Ovary (tissue), 7 donors: ENCODE measurements at regions not wholly inside any gene's neighbourhood (a gene's known extent, or its start where the extent isn't known, plus 50 kb on each side); places are given as distances from the start of the nearest gene placed in this dataset.

ENCODE experiments used
- DNase-seq, 5 donors: peaks; one replicate each; pipeline ENCODE4 v3.0.0-alpha.2; 2019 to 2020
- H3K27ac ChIP-seq, 2 donors: fragments of 200-600 bp; one replicate each; pipeline versions ENCODE4 v1.5.1 to v1.8.0; 2019 to 2022
- H3K27me3 ChIP-seq: fragments of 200-600 bp; one replicate; pipeline ENCODE4 v1.8.0; 2022
- H3K36me3 ChIP-seq: fragments of 200-600 bp; sonication (generic); one replicate; pipeline ENCODE4 v1.5.1; 2019
- H3K4me1 ChIP-seq: one replicate; pipeline ENCODE4 v1.8.1; 2013; ENCODE audit warnings: mild to moderate bottlenecking, moderate library complexity; ENCODE audit not compliant: insufficient read depth
- H3K4me3 ChIP-seq: fragments of 200-600 bp; sonication (generic); one replicate; pipeline ENCODE4 v1.5.1; 2017
- H3K9me3 ChIP-seq, 2 donors: fragments of 200-600 bp in 1 of 2; sonication (generic) in 1 of 2; one replicate each; pipeline versions ENCODE4 v1.5.1 to v1.8.1; 2013 to 2019; ENCODE audit warnings: mild to moderate bottlenecking in 1 of 2, moderate library complexity in 1 of 2
- EP300 ChIP-seq: sonication (generic); formaldehyde crosslinking; IDR thresholded peaks from one replicate; pipeline ENCODE4 v1.6.1; 2017; ENCODE audit warnings: antibody characterized with exemption
- POLR2A ChIP-seq: fragments of 450-650 bp; IDR thresholded peaks from one replicate; pipeline ENCODE4 v1.6.1; 2017; ENCODE audit warnings: antibody characterized with exemption, mild to moderate bottlenecking, moderate library complexity
- WGBS, 3 donors: extraction: QIAGEN DNeasy Blood & Tissue Kit in 1 of 3; methylation state at CpG; one replicate each; pipeline versions ENCODE4 v1.1.5 to v1.1.7; 2013 to 2017; 5-methylcytosine and 5-hydroxymethylcytosine counted together
- intact Hi-C, 4 donors: fragments of 100-400 bp; cut with DNase I; formaldehyde crosslinking; loops; one replicate each; pipeline versions ENCODE4 v1.11.0 to v1.15.1; 2022 to 2023
- TF ChIP-seq, protein P1 (sequence below), 3 donors: fragments of 450-650 bp in 2 of 3; fragments of 200-600 bp in 1 of 3; IDR thresholded peaks; one replicate each; pipeline versions ENCODE4 v1.5.1 to v1.8.0; 2016 to 2022; ENCODE audit warnings: antibody characterized with exemption in 3 of 3, mild to moderate bottlenecking in 1 of 3
- donor health status: DM: no; HTN: no; CAD: no; lungs with moderate emphysema.
- donor health status: DM: no; HTN: no; CAD: no.
- donor health status: Bipolar disorder and iron deficiency.
- donor health status: DM: no; HTN: no; CAD: no.
- donor health status: DM: yes; HTN: yes; CAD: no.

DNA sequence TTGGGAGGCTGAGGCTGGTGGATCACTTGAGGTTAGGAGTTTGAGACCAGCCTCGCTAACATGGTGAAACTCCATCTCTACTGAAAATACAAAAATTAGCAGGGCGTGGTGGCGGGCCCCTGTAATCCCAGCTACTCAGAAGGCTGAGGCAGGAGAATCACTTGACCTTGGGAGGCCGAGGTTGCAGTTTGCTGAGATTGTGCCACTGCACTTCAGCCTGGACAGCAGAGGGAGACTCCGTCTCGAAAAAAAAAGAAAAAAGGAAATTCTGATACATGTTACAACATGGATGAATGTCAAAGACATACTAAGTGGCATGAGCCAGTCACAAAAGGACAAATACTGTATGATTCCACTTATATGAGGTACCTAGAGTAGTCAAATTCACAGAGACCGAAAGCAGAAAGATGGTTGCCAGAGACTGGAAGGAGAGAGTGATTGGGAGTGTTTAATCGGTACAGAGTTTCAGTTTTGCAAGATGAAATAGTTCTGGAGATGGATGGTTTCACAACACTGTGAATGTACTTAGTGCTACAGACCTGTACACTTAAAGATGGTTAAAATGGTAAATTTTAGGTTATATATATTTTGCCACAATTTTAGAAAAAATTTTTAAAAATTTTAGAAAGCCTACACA lies 92.3 kb downstream of the BLID start:
- H3K27me3 ChIP-seq, result no peaks in the 10 kb centered on the region
- H3K4me1 ChIP-seq, result no peaks in the 10 kb centered on the region
- H3K4me3 ChIP-seq, result no peak overlapping the region
- no peaks in the 10 kb centered on the region for H3K36me3 ChIP-seq
- 52 to 63% (median 60%) methylated on average over 8 of the region's 8 CpGs for WGBS, 3 donors
- no peak for DNase-seq
- H3K27ac ChIP-seq, result no peak overlapping the region
- intact Hi-C loops, result loop anchor here in 2 of 4 donors (10.0 kb wide), 2 partner anchors 71 to 181 kb away; no protein-coding TSS in a partner anchor
- TF ChIP-seq, protein P1, sequence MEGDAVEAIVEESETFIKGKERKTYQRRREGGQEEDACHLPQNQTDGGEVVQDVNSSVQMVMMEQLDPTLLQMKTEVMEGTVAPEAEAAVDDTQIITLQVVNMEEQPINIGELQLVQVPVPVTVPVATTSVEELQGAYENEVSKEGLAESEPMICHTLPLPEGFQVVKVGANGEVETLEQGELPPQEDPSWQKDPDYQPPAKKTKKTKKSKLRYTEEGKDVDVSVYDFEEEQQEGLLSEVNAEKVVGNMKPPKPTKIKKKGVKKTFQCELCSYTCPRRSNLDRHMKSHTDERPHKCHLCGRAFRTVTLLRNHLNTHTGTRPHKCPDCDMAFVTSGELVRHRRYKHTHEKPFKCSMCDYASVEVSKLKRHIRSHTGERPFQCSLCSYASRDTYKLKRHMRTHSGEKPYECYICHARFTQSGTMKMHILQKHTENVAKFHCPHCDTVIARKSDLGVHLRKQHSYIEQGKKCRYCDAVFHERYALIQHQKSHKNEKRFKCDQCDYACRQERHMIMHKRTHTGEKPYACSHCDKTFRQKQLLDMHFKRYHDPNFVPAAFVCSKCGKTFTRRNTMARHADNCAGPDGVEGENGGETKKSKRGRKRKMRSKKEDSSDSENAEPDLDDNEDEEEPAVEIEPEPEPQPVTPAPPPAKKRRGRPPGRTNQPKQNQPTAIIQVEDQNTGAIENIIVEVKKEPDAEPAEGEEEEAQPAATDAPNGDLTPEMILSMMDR (IDR thresholded peaks at IDR 0.05), result peak in 1 of 3 donors; percentile 11
- TF ChIP-seq EP300 (no peak), POLR2A (no peak)
- no peaks in the 10 kb centered on the region for H3K9me3 ChIP-seq

DNA sequence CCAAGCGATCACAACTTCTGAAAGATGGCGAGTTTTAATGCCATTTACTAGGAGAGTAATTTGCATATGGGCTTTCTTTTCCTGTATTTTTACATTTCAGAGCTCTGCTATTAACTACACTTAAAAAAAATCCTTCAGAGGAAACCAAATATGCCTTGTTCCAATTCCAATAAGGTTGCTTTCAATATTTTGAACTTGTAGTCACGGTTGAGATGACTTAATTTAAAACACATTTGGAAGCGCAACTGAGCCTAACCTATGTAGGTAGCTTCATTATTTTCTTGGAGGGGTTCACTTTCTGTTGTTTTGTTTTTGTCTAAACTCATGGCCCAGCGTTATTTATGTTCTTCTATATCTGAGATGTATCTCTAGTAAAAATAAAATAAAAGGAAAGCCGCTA lies 93.4 kb downstream of the BLID start:
- H3K36me3 ChIP-seq, result no peaks in the 10 kb centered on the region
- 92 to 96% (median 93%) methylated on average over 6 of the region's 6 CpGs for WGBS, 3 donors
- H3K4me3 ChIP-seq, result no peak overlapping the region
- no peak for DNase-seq
- no peaks in the 10 kb centered on the region for H3K27me3 ChIP-seq
- no peaks in the 10 kb centered on the region for H3K4me1 ChIP-seq
- H3K9me3 ChIP-seq, result no peaks in the 10 kb centered on the region
- no peak for TF ChIP-seq POLR2A
- TF ChIP-seq, protein P1 (IDR thresholded peaks at IDR 0.05), result no peak
- no peak for TF ChIP-seq EP300
- no peak overlapping the region for H3K27ac ChIP-seq
- intact Hi-C loops, result loop anchor here in 2 of 4 donors (10.0 kb wide), 2 partner anchors 72 to 182 kb away; no protein-coding TSS in a partner anchor

GRCh38 chr11:122020902-122021301 lies 95.1 kb downstream of the BLID start:
- H3K4me1 ChIP-seq, result no peaks in the 10 kb centered on the region

GRCh38 chr11:122019908-122020694 lies 95.9 kb downstream of the BLID start:
- intact Hi-C loops, result loop anchor here in 2 of 4 donors (10.0 kb wide), 2 partner anchors 75 to 185 kb away; no protein-coding TSS in a partner anchor
- Histone ChIP-seq H3K4me3 (no peak overlapping the region), H3K27ac (no peak overlapping the region), H3K27me3 (no peaks in the 10 kb centered on the region), H3K9me3 (no peaks in the 10 kb centered on the region), H3K36me3 (no peaks in the 10 kb centered on the region), H3K4me1 (no peaks in the 10 kb centered on the region)
- no peak for TF ChIP-seq POLR2A
- TF ChIP-seq, protein P1 (IDR thresholded peaks at IDR 0.05), result no peak
- TF ChIP-seq EP300, result no peak
- DNase-seq, result no peak
- WGBS, 3 donors, result 93 to 96% (median 93%) methylated on average over 3 of the region's 3 CpGs

More at GRCh38 chr11:122020902-122021301, 95.1 kb downstream of the BLID start:
- TF ChIP-seq POLR2A, result no peak
- TF ChIP-seq, protein P1 (IDR thresholded peaks at IDR 0.05), result peak in 1 of 3 donors; percentile 11
- Histone ChIP-seq H3K27ac (no peak overlapping the region), H3K27me3 (no peaks in the 10 kb centered on the region), H3K36me3 (no peaks in the 10 kb centered on the region), H3K4me3 (no peak overlapping the region), H3K9me3 (no peaks in the 10 kb centered on the region)
- peak in 1 of 5 donors; percentile 29 for DNase-seq
- intact Hi-C loops, result loop anchor here in 2 of 4 donors (10.0 kb wide), 2 partner anchors 74 to 184 kb away; no protein-coding TSS in a partner anchor
- WGBS, 3 donors, result 19 to 35% (median 26%) methylated on average over 2 of the region's 2 CpGs
